ENCODE measurements at regions not wholly inside any gene's neighbourhood (a gene's known extent, or its start where the extent isn't known, plus 50 kb on each side); places are given as distances from the start of the nearest gene placed in this dataset.

DNA sequence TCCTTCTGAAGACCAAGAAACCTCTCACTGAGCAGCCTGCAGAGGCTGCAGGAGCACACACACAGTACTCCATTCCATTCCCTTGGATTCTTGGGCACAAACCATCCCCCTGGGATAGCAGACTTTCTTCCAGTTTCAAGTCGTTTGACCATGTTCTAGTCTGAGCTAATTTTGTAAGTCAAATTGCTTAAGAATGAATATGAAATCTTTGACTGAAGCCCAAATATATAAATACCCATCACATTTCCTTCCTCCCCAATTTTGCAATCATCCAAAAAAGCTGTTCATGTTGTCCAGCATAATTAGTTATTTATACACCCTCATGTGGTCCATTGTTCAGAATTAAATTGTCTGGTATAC lies 231.2 kb upstream of the TPRG1 start:
- Histone ChIP-seq H3K9me3 (ENCODE audit: control insufficient read depth, low read length) (no peaks in the 10 kb centered on the region), H3K36me3 (ENCODE audit: control insufficient read depth, insufficient read depth, low read length) (no peaks in the 10 kb centered on the region), H3K4me3 (ENCODE audit: insufficient read depth, low read depth, low read length) (no peak overlapping the region), H3K4me1 (ENCODE audit: control insufficient read depth, insufficient read depth, low read length) (no peaks in the 10 kb centered on the region), H3K27ac (ENCODE audit: insufficient read depth, low read depth, low read length, poor library complexity, severe bottlenecking) (no peak overlapping the region), H3K27me3 (ENCODE audit: control insufficient read depth, insufficient read depth, low read length, poor library complexity, severe bottlenecking) (no peaks in the 10 kb centered on the region)
- 86 to 89% methylated on average over 1 of the region's 1 CpG for WGBS, 2 experiments

DNA sequence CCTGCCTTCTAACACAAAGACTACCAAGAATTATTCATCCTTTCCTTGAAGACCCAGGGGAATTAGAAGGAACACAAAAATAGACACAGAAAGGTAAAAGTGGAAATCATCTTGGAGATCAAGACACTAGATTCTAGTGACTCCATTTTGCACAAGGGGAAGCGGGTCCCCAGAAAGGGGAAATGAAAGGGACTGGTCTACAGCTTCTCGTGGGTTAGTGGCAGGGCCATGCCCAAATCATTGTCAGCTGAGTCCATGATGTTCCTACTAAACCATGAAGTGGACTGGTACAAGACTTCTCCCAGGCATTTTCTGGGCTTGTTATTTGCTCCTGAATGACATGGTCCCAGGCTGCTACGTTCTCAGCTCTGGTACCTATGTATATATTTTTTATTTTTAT lies 230.7 kb upstream of the TPRG1 start:
- Histone ChIP-seq H3K27me3 (ENCODE audit: control insufficient read depth, insufficient read depth, low read length, poor library complexity, severe bottlenecking) (no peaks in the 10 kb centered on the region), H3K27ac (ENCODE audit: insufficient read depth, low read depth, low read length, poor library complexity, severe bottlenecking) (no peak overlapping the region), H3K36me3 (ENCODE audit: control insufficient read depth, insufficient read depth, low read length) (no peaks in the 10 kb centered on the region), H3K9me3 (ENCODE audit: control insufficient read depth, low read length) (no peaks in the 10 kb centered on the region), H3K4me3 (ENCODE audit: insufficient read depth, low read depth, low read length) (no peak overlapping the region), H3K4me1 (ENCODE audit: control insufficient read depth, insufficient read depth, low read length) (no peaks in the 10 kb centered on the region)
- 91 to 95% methylated on average over 2 of the region's 3 CpGs for WGBS, 2 experiments

DNA sequence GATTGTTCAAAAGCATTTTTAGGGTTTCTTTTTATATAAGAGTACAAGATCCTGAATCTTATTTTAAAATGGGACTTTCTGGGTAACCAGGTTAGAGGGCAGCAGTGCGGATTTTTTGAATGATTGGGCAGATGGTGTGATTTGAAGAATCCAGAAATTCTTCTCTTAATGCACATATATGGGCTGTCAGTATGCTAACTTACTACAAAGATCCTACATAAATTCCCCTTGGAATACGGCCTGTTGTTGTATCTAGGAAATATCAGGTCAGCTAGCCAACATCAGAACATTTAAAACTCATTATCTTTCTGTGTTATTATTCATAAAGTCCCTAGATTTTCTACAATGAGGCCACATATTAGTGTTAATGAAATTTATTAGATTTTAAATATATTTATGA lies 229.6 kb upstream of the TPRG1 start:
- Histone ChIP-seq H3K9me3 (ENCODE audit: control insufficient read depth, low read length) (no peaks in the 10 kb centered on the region), H3K4me1 (ENCODE audit: control insufficient read depth, insufficient read depth, low read length) (no peaks in the 10 kb centered on the region), H3K36me3 (ENCODE audit: control insufficient read depth, insufficient read depth, low read length) (no peaks in the 10 kb centered on the region), H3K27ac (ENCODE audit: insufficient read depth, low read depth, low read length, poor library complexity, severe bottlenecking) (no peak overlapping the region), H3K27me3 (ENCODE audit: control insufficient read depth, insufficient read depth, low read length, poor library complexity, severe bottlenecking) (no peaks in the 10 kb centered on the region), H3K4me3 (ENCODE audit: insufficient read depth, low read depth, low read length) (no peak overlapping the region)
- WGBS, 2 experiments = 90 to 100% methylated on average over 1 to 2 of the region's 2 CpGs

DNA sequence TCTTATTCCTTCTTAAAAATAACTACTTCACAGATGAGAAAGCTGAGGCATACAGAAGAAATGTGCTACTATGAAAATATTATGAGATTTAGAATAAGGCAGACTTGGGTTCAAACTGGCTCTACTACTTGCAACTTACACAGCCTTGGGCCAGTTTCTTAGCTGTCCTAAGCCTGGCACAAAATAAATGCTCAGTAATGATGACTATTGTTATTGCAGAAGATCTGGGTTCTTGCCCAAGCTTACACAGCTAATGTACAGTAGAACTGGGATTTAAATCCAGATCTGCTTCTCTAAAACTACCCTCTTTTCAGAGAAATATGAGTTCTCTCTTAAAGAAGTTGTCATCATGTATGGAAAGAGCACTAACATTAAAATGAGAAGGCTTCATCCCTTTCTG lies 228.2 kb upstream of the TPRG1 start:
- Histone ChIP-seq H3K36me3 (ENCODE audit: control insufficient read depth, insufficient read depth, low read length) (no peaks in the 10 kb centered on the region), H3K4me3 (ENCODE audit: insufficient read depth, low read depth, low read length) (no peak overlapping the region), H3K27me3 (ENCODE audit: control insufficient read depth, insufficient read depth, low read length, poor library complexity, severe bottlenecking) (no peaks in the 10 kb centered on the region), H3K9me3 (ENCODE audit: control insufficient read depth, low read length) (no peaks in the 10 kb centered on the region), H3K4me1 (ENCODE audit: control insufficient read depth, insufficient read depth, low read length) (peaks cover 5% of the 10 kb centered on the region), H3K27ac (ENCODE audit: insufficient read depth, low read depth, low read length, poor library complexity, severe bottlenecking) (no peak overlapping the region)

DNA sequence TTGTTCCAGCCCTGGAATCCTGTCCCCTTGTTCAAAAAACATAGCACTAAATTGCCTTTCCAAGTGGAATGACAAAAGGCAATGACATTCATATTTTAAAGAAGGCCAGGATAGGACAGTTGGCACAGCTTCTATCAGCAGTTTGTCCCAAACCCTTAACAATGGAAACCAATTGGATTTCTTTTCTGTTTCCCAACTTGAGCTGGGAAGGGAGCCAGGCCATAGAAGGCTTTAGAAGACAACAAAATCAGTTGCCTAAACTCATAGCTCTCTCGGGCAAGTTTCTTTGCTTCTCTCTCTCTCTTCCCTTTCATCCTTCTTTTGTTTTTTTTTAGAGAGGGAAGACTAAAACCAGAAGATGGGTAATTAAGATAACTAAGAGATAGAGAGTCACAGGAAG lies 227.7 kb upstream of the TPRG1 start:
- WGBS, 2 experiments = 73% methylated on average over 1 of the region's 1 CpG; no CpG with 5 or more reads in 1 of the 2 experiments
- Histone ChIP-seq H3K4me1 (ENCODE audit: control insufficient read depth, insufficient read depth, low read length) (peaks cover 10% of the 10 kb centered on the region), H3K27me3 (ENCODE audit: control insufficient read depth, insufficient read depth, low read length, poor library complexity, severe bottlenecking) (no peaks in the 10 kb centered on the region), H3K36me3 (ENCODE audit: control insufficient read depth, insufficient read depth, low read length) (no peaks in the 10 kb centered on the region), H3K4me3 (ENCODE audit: insufficient read depth, low read depth, low read length) (no peak overlapping the region), H3K9me3 (ENCODE audit: control insufficient read depth, low read length) (no peaks in the 10 kb centered on the region), H3K27ac (ENCODE audit: insufficient read depth, low read depth, low read length, poor library complexity, severe bottlenecking) (no peak overlapping the region)

DNA sequence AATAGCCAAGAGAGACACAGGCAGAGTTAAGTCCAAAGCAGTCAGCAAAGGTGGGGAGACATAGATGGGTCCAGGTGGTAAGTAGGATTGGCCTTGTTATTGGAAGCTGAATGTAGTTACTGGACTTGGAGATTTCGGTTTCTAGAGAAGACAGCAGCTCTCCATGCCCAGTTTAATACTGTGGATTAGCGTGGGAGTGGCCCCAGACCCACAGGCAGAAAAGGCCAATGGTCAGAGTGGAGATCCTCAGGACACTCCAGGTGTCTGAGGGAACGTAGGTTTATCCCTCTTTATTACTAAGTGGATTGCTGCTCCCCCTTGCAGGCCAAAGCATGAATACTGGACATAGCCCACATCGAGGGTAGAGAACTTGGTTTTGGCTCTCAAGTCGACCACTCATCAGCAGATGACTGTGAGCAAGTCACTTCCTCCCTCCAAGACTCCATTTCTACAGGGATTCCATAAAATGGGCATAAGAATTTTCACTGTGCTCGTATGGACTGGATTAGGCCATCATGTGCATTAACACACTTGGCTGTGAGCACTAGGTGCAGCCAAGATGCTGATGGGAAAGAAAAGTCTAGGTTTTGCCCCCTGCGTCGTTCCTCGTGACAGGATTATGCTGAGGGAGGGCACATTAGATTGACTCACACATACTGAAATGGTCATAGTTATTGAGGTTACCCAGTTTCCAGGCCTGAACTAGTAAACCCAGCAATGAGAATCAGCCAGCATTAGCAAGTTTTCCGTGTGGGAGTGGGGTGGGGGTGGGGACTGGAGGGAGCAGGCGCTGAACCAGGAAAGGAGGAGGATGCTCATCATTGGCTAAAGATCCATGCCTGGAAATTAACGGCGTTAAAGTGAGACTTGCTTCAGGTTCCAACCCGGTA lies 225.2 kb upstream of the TPRG1 start:
- Histone ChIP-seq H3K4me3 (ENCODE audit: insufficient read depth, low read depth, low read length) (peak overlapping the region; percentile 60), H3K4me1 (ENCODE audit: control insufficient read depth, insufficient read depth, low read length) (peaks cover 11% of the 10 kb centered on the region), H3K27me3 (ENCODE audit: control insufficient read depth, insufficient read depth, low read length, poor library complexity, severe bottlenecking) (no peaks in the 10 kb centered on the region), H3K9me3 (ENCODE audit: control insufficient read depth, low read length) (no peaks in the 10 kb centered on the region), H3K36me3 (ENCODE audit: control insufficient read depth, insufficient read depth, low read length) (no peaks in the 10 kb centered on the region), H3K27ac (ENCODE audit: insufficient read depth, low read depth, low read length, poor library complexity, severe bottlenecking) (no peak overlapping the region)
- whole genome bisulfite sequencing, 2 experiments = 83 to 84% methylated on average over 14 of the region's 14 CpGs

DNA sequence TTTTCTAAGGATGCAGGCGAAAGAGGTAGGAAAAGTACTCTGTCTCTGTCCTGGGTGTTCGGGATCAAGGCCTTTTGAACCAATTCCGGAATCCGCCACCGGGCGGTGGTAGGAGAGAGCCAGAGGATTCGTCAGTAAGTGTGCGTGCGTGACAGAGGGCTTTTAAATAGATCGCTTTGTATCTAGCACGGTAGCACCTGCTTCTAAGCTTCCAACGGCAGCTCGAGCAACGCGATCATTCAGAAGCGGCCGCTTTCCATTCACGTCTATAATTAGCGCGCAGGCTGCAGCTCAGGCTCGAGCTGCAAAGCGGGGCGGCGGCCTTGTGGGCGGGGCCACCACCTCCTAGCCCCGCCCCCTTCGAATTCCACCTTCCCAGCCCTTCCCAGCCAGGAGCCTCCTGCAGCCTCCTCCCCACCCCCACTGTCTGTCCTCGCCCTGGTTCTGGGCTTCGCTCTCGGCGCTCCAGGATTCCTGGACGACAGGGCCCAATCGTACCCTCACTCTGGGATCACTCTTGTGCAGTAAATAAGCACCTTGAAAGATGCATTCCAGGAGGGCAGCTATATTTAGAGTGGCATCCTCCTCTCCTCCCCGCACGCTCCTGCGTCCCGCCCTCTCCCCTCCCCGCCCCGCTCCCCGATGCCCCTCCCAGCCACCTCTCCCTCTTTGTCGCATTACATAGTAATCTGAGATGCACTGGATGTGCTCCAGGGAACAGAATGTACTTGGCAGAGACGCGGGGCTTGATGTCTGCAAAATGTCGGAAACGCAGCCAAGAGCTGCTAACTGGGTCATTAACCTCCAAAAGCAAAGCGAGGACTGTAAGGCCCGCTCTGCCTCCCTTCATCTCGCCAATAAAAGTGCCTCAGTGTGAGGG lies 224.1 kb upstream of the TPRG1 start:
- peak overlapping the region; percentile 66 for H3K27ac ChIP-seq (ENCODE audit: insufficient read depth, low read depth, low read length, poor library complexity, severe bottlenecking)
- H3K36me3 ChIP-seq (ENCODE audit: control insufficient read depth, insufficient read depth, low read length) = no peaks in the 10 kb centered on the region
- H3K27me3 ChIP-seq (ENCODE audit: control insufficient read depth, insufficient read depth, low read length, poor library complexity, severe bottlenecking) = no peaks in the 10 kb centered on the region
- peak overlapping the region; percentile 60 for H3K4me3 ChIP-seq (ENCODE audit: insufficient read depth, low read depth, low read length)
- H3K9me3 ChIP-seq (ENCODE audit: control insufficient read depth, low read length) = no peaks in the 10 kb centered on the region
- 2% methylated on average over 48 of the region's 48 CpGs for WGBS, 2 experiments
- peaks cover 11% of the 10 kb centered on the region for H3K4me1 ChIP-seq (ENCODE audit: control insufficient read depth, insufficient read depth, low read length)

DNA sequence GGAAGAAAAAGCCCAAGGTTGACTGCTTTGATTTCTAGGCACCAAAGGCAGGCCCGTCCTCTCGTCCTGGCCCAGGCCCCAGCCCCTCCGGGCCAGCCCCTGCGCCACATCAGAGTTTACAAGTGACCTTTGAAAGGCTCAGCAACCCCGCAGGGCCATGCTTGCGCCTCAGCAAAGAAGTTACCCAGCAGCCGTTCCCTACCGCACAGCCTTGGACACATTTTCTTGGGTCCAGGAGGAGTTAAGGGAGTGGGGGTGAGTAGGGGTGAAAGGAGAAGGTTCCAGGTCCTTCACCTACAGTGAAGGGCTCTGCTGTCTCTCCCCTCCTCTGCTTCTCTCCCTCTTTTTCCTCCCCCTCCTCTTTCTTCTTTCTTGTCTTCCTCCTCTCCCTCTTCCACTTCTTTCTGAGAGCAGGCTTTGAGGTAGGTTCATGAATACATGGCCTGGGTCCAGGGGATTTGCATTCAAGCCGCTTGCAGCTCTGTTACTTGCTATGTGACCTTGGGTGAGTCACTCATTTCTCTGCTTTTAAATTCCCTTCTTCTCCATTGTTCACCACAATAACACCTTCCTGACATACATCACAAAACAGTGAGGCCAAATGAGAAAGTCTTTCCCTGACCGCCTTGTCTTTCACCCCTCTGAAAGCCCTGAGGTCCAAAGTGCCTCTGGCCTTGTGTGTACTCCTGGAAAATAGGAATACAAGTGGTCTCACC lies 223.3 kb upstream of the TPRG1 start:
- H3K27me3 ChIP-seq (ENCODE audit: control insufficient read depth, insufficient read depth, low read length, poor library complexity, severe bottlenecking) = no peaks in the 10 kb centered on the region
- no peaks in the 10 kb centered on the region for H3K36me3 ChIP-seq (ENCODE audit: control insufficient read depth, insufficient read depth, low read length)
- WGBS, 2 experiments = 13% methylated on average over 10 of the region's 10 CpGs
- H3K9me3 ChIP-seq (ENCODE audit: control insufficient read depth, low read length) = no peaks in the 10 kb centered on the region
- peaks cover 11% of the 10 kb centered on the region for H3K4me1 ChIP-seq (ENCODE audit: control insufficient read depth, insufficient read depth, low read length)
- peak overlapping the region; percentile 57 for H3K27ac ChIP-seq (ENCODE audit: insufficient read depth, low read depth, low read length, poor library complexity, severe bottlenecking)
- peak overlapping the region; percentile 60 for H3K4me3 ChIP-seq (ENCODE audit: insufficient read depth, low read depth, low read length)

DNA sequence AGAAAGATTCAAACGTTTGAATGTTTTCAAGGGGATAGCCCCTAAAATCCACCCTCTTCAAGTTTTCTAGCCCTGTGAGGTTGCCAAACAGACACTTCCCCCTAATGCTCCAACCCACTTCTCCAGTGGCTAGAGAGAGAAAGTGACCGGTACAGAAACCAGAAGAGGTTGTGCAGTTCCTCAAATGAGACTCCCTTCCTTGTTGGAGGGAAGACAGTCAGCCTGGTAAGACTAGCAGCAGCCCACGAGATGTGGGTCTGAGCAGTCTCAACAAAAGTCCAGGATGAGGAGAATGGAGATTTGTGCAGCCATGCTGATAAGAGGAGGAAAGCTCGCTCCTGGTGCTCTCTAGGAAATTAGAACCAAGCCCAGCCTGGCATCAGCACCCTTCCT lies 222.8 kb upstream of the TPRG1 start:
- Histone ChIP-seq H3K27me3 (ENCODE audit: control insufficient read depth, insufficient read depth, low read length, poor library complexity, severe bottlenecking) (no peaks in the 10 kb centered on the region), H3K4me3 (ENCODE audit: insufficient read depth, low read depth, low read length) (no peak overlapping the region), H3K4me1 (ENCODE audit: control insufficient read depth, insufficient read depth, low read length) (peaks cover 11% of the 10 kb centered on the region), H3K36me3 (ENCODE audit: control insufficient read depth, insufficient read depth, low read length) (no peaks in the 10 kb centered on the region), H3K9me3 (ENCODE audit: control insufficient read depth, low read length) (no peaks in the 10 kb centered on the region), H3K27ac (ENCODE audit: insufficient read depth, low read depth, low read length, poor library complexity, severe bottlenecking) (no peak overlapping the region)
- WGBS, 2 experiments = 79 to 80% methylated on average over 4 of the region's 4 CpGs

DNA sequence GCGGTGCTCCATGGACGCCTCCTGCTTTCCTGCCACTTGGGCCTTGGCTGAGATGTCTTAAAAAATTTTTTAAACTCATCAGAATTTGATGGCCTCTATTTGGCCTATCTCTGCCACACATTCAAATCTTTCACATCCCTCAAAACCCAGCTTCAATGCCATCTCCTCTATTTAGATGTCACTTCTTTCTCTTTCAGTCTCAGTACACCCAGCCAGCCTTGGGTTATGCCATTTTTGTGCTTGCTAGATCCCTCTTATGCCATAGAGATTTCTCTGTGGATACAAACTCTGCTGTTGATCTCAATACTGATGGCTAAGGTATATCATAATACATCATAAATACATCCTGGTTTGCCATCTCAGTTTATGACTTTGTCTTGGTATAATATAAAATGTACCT lies 222.3 kb upstream of the TPRG1 start:
- Histone ChIP-seq H3K27me3 (ENCODE audit: control insufficient read depth, insufficient read depth, low read length, poor library complexity, severe bottlenecking) (no peaks in the 10 kb centered on the region), H3K4me3 (ENCODE audit: insufficient read depth, low read depth, low read length) (no peak overlapping the region), H3K36me3 (ENCODE audit: control insufficient read depth, insufficient read depth, low read length) (no peaks in the 10 kb centered on the region), H3K27ac (ENCODE audit: insufficient read depth, low read depth, low read length, poor library complexity, severe bottlenecking) (no peak overlapping the region), H3K9me3 (ENCODE audit: control insufficient read depth, low read length) (no peaks in the 10 kb centered on the region), H3K4me1 (ENCODE audit: control insufficient read depth, insufficient read depth, low read length) (peaks cover 11% of the 10 kb centered on the region)
- whole genome bisulfite sequencing, 2 experiments = 94 to 97% methylated on average over 2 of the region's 2 CpGs

All from ectodermal cell (in vitro differentiated cells).